OCI-LY1 (cell line): ENCODE measurements at regions not wholly inside any gene's neighbourhood (a gene's known extent, or its start where the extent isn't known, plus 50 kb on each side); places are given as distances from the start of the nearest gene placed in this dataset.

ENCODE experiments used
- H2AFZ ChIP-seq: fragments of 200-600 bp; sonication (generic), shearing (Covaris generic); 2 replicates; pipeline ENCODE4 v1.6.0; 2014; ENCODE audit warnings: antibody characterized with exemption, mild to moderate bottlenecking, low read length
- H3F3A ChIP-seq: fragments of 200-600 bp; sonication (generic), shearing (Covaris generic); 2 replicates; pipeline ENCODE4 v1.6.0; 2014; ENCODE audit warnings: mild to moderate bottlenecking, antibody characterized with exemption, low read length, moderate library complexity; ENCODE audit not compliant: insufficient read depth
- H3K27ac ChIP-seq: fragments of 200-600 bp; sonication (generic); 2 replicates; pipeline ENCODE4 v1.5.1; 2014; ENCODE audit warnings: low read length, mixed run types, mild to moderate bottlenecking, low read depth; ENCODE audit not compliant: poor library complexity, severe bottlenecking
- H3K27me3 ChIP-seq: fragments of 200-600 bp; sonication (generic); 2 replicates; pipeline ENCODE4 v1.6.0; 2014; ENCODE audit warnings: antibody characterized with exemption, mild to moderate bottlenecking, low read length, moderate library complexity; ENCODE audit not compliant: insufficient read depth
- H3K36me3 ChIP-seq: fragments of 200-600 bp; sonication (generic); 2 replicates; pipeline ENCODE4 v1.6.1; 2014; ENCODE audit warnings: mild to moderate bottlenecking, antibody characterized with exemption, low read length, moderate library complexity, mixed read lengths; ENCODE audit not compliant: insufficient read depth
- H3K4me1 ChIP-seq: fragments of 200-600 bp; sonication (generic); 2 replicates; pipeline ENCODE4 v1.5.1; 2014; ENCODE audit warnings: mild to moderate bottlenecking, low read length, moderate library complexity; ENCODE audit not compliant: insufficient read depth, severe bottlenecking
- H3K4me2 ChIP-seq: fragments of 200-600 bp; sonication (generic), shearing (Covaris generic); 2 replicates; pipeline ENCODE4 v1.6.1; 2014; ENCODE audit warnings: low read length
- H3K4me3 ChIP-seq: fragments of 200-600 bp; sonication (generic); 2 replicates; pipeline ENCODE4 v1.5.1; 2014; ENCODE audit warnings: low read length, low read depth, mild to moderate bottlenecking, mixed read lengths; ENCODE audit not compliant: poor library complexity, severe bottlenecking
- H3K79me2 ChIP-seq: fragments of 200-600 bp; shearing (Covaris generic); 2 replicates; pipeline ENCODE4 v1.6.1; 2016; ENCODE audit warnings: mixed run types, low read length, mixed read lengths; ENCODE audit not compliant: insufficient read depth
- H3K9ac ChIP-seq: fragments of 200-600 bp; sonication (generic), shearing (Covaris generic); 2 replicates; pipeline ENCODE4 v1.6.1; 2014; ENCODE audit warnings: mild to moderate bottlenecking, low read length, mixed read lengths
- H3K9me2 ChIP-seq: fragments of 200-600 bp; sonication (generic), shearing (Covaris generic); 2 replicates; pipeline ENCODE4 v1.6.1; 2014; ENCODE audit warnings: low read depth, mild to moderate bottlenecking, low read length, mixed read lengths
- H3K9me3 ChIP-seq: fragments of 200-600 bp; shearing (Covaris generic); 2 replicates; pipeline ENCODE4 v1.6.1; 2014; ENCODE audit warnings: low read length, mixed read lengths
- H4K20me1 ChIP-seq: fragments of 200-600 bp; sonication (generic), shearing (Covaris generic); 2 replicates; pipeline ENCODE4 v1.6.0; 2016; ENCODE audit warnings: mild to moderate bottlenecking, low read length; ENCODE audit not compliant: insufficient read depth
- EZH2 ChIP-seq: fragments of 200-600 bp; sonication (generic), shearing (Covaris generic); IDR thresholded peaks from 2 replicates; pipeline ENCODE4 v1.8.0; 2017; ENCODE audit warnings: borderline replicate concordance, mixed run types, mild to moderate bottlenecking, antibody characterized with exemption, low read length, moderate library complexity, mixed read lengths
- TF ChIP-seq, protein P1 (sequence below): fragments of 200-600 bp; sonication (generic), shearing (Covaris generic); IDR thresholded peaks from 2 replicates; pipeline ENCODE4 v1.5.1; 2017; ENCODE audit warnings: mild to moderate bottlenecking, antibody characterized with exemption, low read length, moderate library complexity, mixed read lengths

DNA sequence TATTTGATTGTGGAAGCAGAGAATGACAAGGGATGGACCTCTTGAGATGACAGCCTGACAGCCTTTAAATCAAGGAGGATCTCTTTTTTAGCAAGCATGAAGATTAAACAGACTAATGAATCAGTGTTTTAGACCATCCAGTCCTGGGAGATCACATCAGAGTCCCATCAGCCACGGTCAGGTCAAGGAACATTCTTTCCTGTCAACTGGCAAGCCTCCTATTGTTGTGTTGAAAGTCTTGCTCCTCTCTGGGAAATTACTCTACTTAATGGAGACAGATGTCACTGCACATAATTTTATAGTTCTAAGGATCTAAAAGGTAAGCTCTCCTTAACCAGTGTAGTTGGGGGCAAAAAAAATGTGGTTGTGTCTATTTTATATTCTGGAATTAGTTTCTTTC is 469.0 kb downstream of the TMEM182 start:
- H3K4me1 ChIP-seq, result no peaks in the 10 kb centered on the region
- no peaks in the 10 kb centered on the region for H3F3A ChIP-seq
- TF ChIP-seq EZH2, result no peak
- TF ChIP-seq, protein P1, sequence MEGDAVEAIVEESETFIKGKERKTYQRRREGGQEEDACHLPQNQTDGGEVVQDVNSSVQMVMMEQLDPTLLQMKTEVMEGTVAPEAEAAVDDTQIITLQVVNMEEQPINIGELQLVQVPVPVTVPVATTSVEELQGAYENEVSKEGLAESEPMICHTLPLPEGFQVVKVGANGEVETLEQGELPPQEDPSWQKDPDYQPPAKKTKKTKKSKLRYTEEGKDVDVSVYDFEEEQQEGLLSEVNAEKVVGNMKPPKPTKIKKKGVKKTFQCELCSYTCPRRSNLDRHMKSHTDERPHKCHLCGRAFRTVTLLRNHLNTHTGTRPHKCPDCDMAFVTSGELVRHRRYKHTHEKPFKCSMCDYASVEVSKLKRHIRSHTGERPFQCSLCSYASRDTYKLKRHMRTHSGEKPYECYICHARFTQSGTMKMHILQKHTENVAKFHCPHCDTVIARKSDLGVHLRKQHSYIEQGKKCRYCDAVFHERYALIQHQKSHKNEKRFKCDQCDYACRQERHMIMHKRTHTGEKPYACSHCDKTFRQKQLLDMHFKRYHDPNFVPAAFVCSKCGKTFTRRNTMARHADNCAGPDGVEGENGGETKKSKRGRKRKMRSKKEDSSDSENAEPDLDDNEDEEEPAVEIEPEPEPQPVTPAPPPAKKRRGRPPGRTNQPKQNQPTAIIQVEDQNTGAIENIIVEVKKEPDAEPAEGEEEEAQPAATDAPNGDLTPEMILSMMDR, result no peak
- no peaks in the 10 kb centered on the region for H3K9me2 ChIP-seq
- no peak overlapping the region for H3K4me3 ChIP-seq
- H3K79me2 ChIP-seq, result no peaks in the 10 kb centered on the region
- no peak overlapping the region for H3K9ac ChIP-seq
- H3K27ac ChIP-seq, result no peak overlapping the region
- no peak overlapping the region for H2AFZ ChIP-seq
- H3K36me3 ChIP-seq, result no peaks in the 10 kb centered on the region
- H3K9me3 ChIP-seq, result no peaks in the 10 kb centered on the region
- H3K27me3 ChIP-seq, result no peaks in the 10 kb centered on the region
- H4K20me1 ChIP-seq, result no peaks in the 10 kb centered on the region
- H3K4me2 ChIP-seq, result no peak overlapping the region

DNA sequence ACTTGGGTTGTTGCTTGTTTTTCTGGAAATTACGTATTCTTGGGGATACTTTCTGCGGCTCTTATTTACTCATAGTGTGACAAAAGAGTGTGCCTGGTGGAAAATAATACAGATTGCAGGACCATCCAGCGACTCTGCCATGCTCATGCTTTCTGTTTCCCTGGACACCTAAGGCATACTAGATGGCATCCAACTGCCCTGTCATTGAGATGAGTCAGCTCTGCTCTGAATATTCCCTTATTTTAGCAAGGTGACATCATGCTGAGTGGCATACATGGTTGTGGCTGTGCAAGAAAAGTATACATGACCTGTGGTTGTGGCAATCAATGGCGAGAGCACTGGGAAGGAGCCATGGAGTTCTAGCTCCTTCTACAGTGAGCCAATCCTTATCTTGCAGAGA is 471.0 kb downstream of the TMEM182 start:
- Histone ChIP-seq H3K9ac (no peak overlapping the region), H3K9me3 (no peaks in the 10 kb centered on the region), H3K27ac (no peak overlapping the region), H3K4me2 (no peak overlapping the region), H3K79me2 (no peaks in the 10 kb centered on the region), H3K27me3 (no peaks in the 10 kb centered on the region), H3K4me1 (no peaks in the 10 kb centered on the region), H3K36me3 (no peaks in the 10 kb centered on the region), H4K20me1 (no peaks in the 10 kb centered on the region), H3K9me2 (no peaks in the 10 kb centered on the region), H2AFZ (no peak overlapping the region), H3F3A (no peaks in the 10 kb centered on the region), H3K4me3 (no peak overlapping the region)
- no peak for TF ChIP-seq EZH2
- TF ChIP-seq, protein P1, result no peak

DNA sequence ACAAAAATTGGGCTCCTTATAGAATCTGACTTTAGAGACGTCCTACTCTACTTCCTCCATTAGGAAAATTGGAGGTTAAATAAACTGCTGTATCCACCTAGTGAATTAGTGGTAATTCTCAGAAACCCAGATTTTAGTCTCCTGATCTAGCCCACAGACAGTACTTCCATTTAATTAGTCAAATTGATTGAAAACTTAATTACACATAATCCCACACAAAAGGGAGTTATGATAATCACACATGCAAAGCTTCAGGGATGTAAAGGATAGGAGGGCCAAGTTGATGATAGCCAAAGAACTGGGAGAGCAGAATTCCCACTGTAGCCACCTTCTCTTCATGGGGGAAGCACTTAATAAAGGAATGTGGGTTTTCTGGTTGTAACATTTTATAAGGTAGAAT is 471.9 kb downstream of the TMEM182 start:
- Histone ChIP-seq H3K9ac (no peak overlapping the region), H3K27me3 (no peaks in the 10 kb centered on the region), H3K79me2 (no peaks in the 10 kb centered on the region), H3K9me3 (no peaks in the 10 kb centered on the region), H3F3A (no peaks in the 10 kb centered on the region), H2AFZ (no peak overlapping the region), H4K20me1 (no peaks in the 10 kb centered on the region), H3K4me2 (no peak overlapping the region), H3K27ac (no peak overlapping the region), H3K9me2 (no peaks in the 10 kb centered on the region), H3K4me3 (no peak overlapping the region), H3K4me1 (no peaks in the 10 kb centered on the region), H3K36me3 (no peaks in the 10 kb centered on the region)
- no peak for TF ChIP-seq EZH2
- TF ChIP-seq, protein P1, result no peak
